KBM-7 (cell line): ENCODE measurements at regions not wholly inside any gene's neighbourhood (a gene's known extent, or its start where the extent isn't known, plus 50 kb on each side); places are given as distances from the start of the nearest gene placed in this dataset.

Source experiments
- DNase-seq: peaks from one replicate; pipeline ENCODE4 v3.0.0-alpha.2; 2015
- in situ Hi-C: fragments of 300-500 bp; cut with MboI; formaldehyde crosslinking; loops from 2 replicates; pipeline ENCODE4 v1.14.3; 2020; ENCODE audit warnings: low sequenced_read_pairs, low pct_unique_long_range_greater_than_20kb, mixed read lengths

- no peak for DNase-seq
- in situ Hi-C loops = no loop called here
These were observed 131.3 kb upstream of the KCNMB2 start for GRCh38 chr3:178404961-178405360.

- no peak for DNase-seq
- in situ Hi-C loops = no loop called here
These were observed 130.7 kb upstream of the KCNMB2 start for GRCh38 chr3:178405531-178405930.

- in situ Hi-C loops = no loop called here
- no peak for DNase-seq
These were observed 130.0 kb upstream of the KCNMB2 start for GRCh38 chr3:178406206-178406605.

GRCh38 chr3:178415384-178415783, 120.9 kb upstream of the KCNMB2 start:
- DNase-seq = no peak
- in situ Hi-C loops = no loop called here

GRCh38 chr3:178417736-178418135, 118.5 kb upstream of the KCNMB2 start:
- DNase-seq = no peak
- in situ Hi-C loops = no loop called here

- in situ Hi-C loops = no loop called here
- DNase-seq = no peak
These were observed 117.2 kb upstream of the KCNMB2 start for GRCh38 chr3:178419071-178419470.

- in situ Hi-C loops = no loop called here
- DNase-seq = no peak
These were observed 116.2 kb upstream of the KCNMB2 start for GRCh38 chr3:178420033-178420432.

- in situ Hi-C loops = no loop called here
- no peak for DNase-seq
These were observed 115.2 kb upstream of the KCNMB2 start for GRCh38 chr3:178421069-178421468.

GRCh38 chr3:178422406-178422805, 113.8 kb upstream of the KCNMB2 start:
- no peak for DNase-seq
- in situ Hi-C loops = no loop called here

GRCh38 chr3:178428037-178428436, 108.2 kb upstream of the KCNMB2 start:
- no peak for DNase-seq
- in situ Hi-C loops = loop anchor here (25.0 kb wide), 2 partner anchors 534 to 884 kb away; partner anchors contain the start of gene ZNF639

- DNase-seq = peak; percentile 21
- in situ Hi-C loops = loop anchor here (25.0 kb wide), 2 partner anchors 528 to 878 kb away; partner anchors contain the start of gene ZNF639
These were observed 101.9 kb upstream of the KCNMB2 start for GRCh38 chr3:178434206-178434805.

GRCh38 chr3:178435575-178435974, 100.7 kb upstream of the KCNMB2 start:
- no peak for DNase-seq
- in situ Hi-C loops = loop anchor here (25.0 kb wide), 2 partner anchors 527 to 877 kb away; partner anchors contain the start of gene ZNF639

- in situ Hi-C loops = loop anchor here (25.0 kb wide), 2 partner anchors 526 to 876 kb away; partner anchors contain the start of gene ZNF639
These were observed 99.5 kb upstream of the KCNMB2 start for GRCh38 chr3:178436773-178437172.

GRCh38 chr3:178437236-178437635, 99.0 kb upstream of the KCNMB2 start:
- in situ Hi-C loops = loop anchor here (25.0 kb wide), 2 partner anchors 525 to 875 kb away; partner anchors contain the start of gene ZNF639
- no peak for DNase-seq

More at GRCh38 chr3:178436773-178437172, 99.5 kb upstream of the KCNMB2 start:
- peak; percentile 57 for DNase-seq

GRCh38 chr3:178439504-178439903, 96.7 kb upstream of the KCNMB2 start:
- no peak for DNase-seq
- in situ Hi-C loops = loop anchor here (25.0 kb wide), 2 partner anchors 523 to 873 kb away; partner anchors contain the start of gene ZNF639

GRCh38 chr3:178440043-178440442, 96.2 kb upstream of the KCNMB2 start:
- in situ Hi-C loops = loop anchor here (25.0 kb wide), 2 partner anchors 522 to 872 kb away; partner anchors contain the start of gene ZNF639
- DNase-seq = no peak

- no peak for DNase-seq
- in situ Hi-C loops = loop anchor here (25.0 kb wide), 2 partner anchors 519 to 869 kb away; partner anchors contain the start of gene ZNF639
These were observed 92.6 kb upstream of the KCNMB2 start for GRCh38 chr3:178443634-178444033.

GRCh38 chr3:178445139-178445538, 91.1 kb upstream of the KCNMB2 start:
- in situ Hi-C loops = loop anchor here (25.0 kb wide), 2 partner anchors 517 to 867 kb away; partner anchors contain the start of gene ZNF639
- DNase-seq = no peak

- no peak for DNase-seq
- in situ Hi-C loops = loop anchor here (25.0 kb wide), 2 partner anchors 516 to 866 kb away; partner anchors contain the start of gene ZNF639
These were observed 90.2 kb upstream of the KCNMB2 start for GRCh38 chr3:178446059-178446458.

GRCh38 chr3:178450476-178450875, 85.8 kb upstream of the KCNMB2 start:
- in situ Hi-C loops = no loop called here
- DNase-seq = no peak

GRCh38 chr3:178451799-178452198, 84.4 kb upstream of the KCNMB2 start:
- in situ Hi-C loops = no loop called here
- DNase-seq = no peak
